ENCODE measurements at regions not wholly inside any gene's neighbourhood (a gene's known extent, or its start where the extent isn't known, plus 50 kb on each side); places are given as distances from the start of the nearest gene placed in this dataset.

DNA sequence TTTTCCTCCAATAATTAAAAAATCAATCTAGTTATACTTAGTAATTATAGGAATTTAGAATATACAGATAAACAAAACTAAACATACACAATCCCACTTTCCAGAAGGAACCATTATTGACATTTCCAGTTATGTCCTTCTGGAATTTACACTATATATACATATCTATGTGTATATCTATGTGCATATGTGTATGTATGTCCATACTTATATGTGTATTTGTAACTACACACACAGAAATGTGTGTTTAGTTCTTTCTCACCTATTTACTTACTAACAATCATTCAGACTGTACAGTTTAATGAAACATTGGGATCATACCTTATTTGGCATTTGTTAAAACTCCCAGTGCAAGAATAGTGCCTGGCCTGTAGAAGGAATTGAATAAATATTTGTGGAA lies 126.4 kb downstream of the FHIP1A start:
- CTCF ChIA-PET = no interaction called here
- Mint-ChIP-seq H3K4me3 (ENCODE audit: unreplicated experiment) (no peak overlapping the region), H3K27ac (ENCODE audit: low read depth, unreplicated experiment) (no peak overlapping the region), H3K9me3 (ENCODE audit: unreplicated experiment) (no peaks in the 10 kb centered on the region), H3K27me3 (ENCODE audit: insufficient read depth, unreplicated experiment) (no peaks in the 10 kb centered on the region), H3K36me3 (ENCODE audit: insufficient read depth, unreplicated experiment) (peaks cover 5% of the 10 kb centered on the region), H3K4me1 (ENCODE audit: insufficient read depth, unreplicated experiment) (peaks cover 32% of the 10 kb centered on the region)
- no peak for DNase-seq (ENCODE audit: unreplicated experiment)
- TF ChIP-seq, protein P1, sequence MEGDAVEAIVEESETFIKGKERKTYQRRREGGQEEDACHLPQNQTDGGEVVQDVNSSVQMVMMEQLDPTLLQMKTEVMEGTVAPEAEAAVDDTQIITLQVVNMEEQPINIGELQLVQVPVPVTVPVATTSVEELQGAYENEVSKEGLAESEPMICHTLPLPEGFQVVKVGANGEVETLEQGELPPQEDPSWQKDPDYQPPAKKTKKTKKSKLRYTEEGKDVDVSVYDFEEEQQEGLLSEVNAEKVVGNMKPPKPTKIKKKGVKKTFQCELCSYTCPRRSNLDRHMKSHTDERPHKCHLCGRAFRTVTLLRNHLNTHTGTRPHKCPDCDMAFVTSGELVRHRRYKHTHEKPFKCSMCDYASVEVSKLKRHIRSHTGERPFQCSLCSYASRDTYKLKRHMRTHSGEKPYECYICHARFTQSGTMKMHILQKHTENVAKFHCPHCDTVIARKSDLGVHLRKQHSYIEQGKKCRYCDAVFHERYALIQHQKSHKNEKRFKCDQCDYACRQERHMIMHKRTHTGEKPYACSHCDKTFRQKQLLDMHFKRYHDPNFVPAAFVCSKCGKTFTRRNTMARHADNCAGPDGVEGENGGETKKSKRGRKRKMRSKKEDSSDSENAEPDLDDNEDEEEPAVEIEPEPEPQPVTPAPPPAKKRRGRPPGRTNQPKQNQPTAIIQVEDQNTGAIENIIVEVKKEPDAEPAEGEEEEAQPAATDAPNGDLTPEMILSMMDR (IDR thresholded peaks at IDR 0.05; ENCODE audit: unreplicated experiment) = no peak
- BruUV-seq (replicated peaks) = no TSS peak
- intact Hi-C loops (cut with micrococcal nuclease) = loop anchor here (10.0 kb wide), 1 partner anchor 839 kb away; no protein-coding TSS in a partner anchor
- POLR2A ChIA-PET = no interaction called here

DNA sequence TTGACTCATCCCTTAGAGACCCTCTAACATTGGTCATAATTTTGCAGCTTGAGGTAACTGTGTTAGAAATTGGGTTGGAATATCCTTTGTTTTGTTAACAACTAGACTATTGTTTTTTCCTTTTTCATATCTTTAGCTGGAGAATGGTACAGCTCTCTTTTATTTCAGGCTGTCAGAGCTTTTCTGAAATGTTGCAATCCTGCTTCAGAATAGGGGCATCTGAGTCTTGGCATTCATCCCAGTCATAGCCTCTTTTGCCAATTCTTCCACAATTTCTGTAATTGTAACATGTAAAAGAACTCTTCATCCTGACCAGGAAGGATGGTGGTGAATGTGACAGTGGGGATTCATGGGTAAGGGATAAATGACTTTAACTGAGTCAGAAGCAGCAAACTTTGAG lies 128.7 kb downstream of the FHIP1A start:
- H3K4me1 Mint-ChIP-seq (ENCODE audit: insufficient read depth, unreplicated experiment) = peaks cover 44% of the 10 kb centered on the region
- POLR2A ChIA-PET = interaction anchor here (1.0 to 1.3 kb wide), 3 partner anchors 10 to 42 kb away, joined by 3 to 5 read pairs (median 4); no protein-coding TSS in a partner anchor
- CTCF ChIA-PET = interaction anchor here (0.7 kb wide), 2 partner anchors 16 to 188 kb away, joined by 3 read pairs; no protein-coding TSS in a partner anchor
- intact Hi-C loops (cut with micrococcal nuclease) = loop anchor here (10.0 kb wide), 1 partner anchor 837 kb away; no protein-coding TSS in a partner anchor
- H3K36me3 Mint-ChIP-seq (ENCODE audit: insufficient read depth, unreplicated experiment) = no peaks in the 10 kb centered on the region
- H3K9me3 Mint-ChIP-seq (ENCODE audit: unreplicated experiment) = no peaks in the 10 kb centered on the region
- peak overlapping the region; percentile 20 for H3K27ac Mint-ChIP-seq (ENCODE audit: low read depth, unreplicated experiment)
- TF ChIP-seq, protein P1 (IDR thresholded peaks at IDR 0.05; ENCODE audit: unreplicated experiment) = no peak
- H3K27me3 Mint-ChIP-seq (ENCODE audit: insufficient read depth, unreplicated experiment) = no peaks in the 10 kb centered on the region
- H3K4me3 Mint-ChIP-seq (ENCODE audit: unreplicated experiment) = no peak overlapping the region
- peak; percentile 59 for DNase-seq (ENCODE audit: unreplicated experiment)
- no TSS peak for BruUV-seq (replicated peaks)

DNA sequence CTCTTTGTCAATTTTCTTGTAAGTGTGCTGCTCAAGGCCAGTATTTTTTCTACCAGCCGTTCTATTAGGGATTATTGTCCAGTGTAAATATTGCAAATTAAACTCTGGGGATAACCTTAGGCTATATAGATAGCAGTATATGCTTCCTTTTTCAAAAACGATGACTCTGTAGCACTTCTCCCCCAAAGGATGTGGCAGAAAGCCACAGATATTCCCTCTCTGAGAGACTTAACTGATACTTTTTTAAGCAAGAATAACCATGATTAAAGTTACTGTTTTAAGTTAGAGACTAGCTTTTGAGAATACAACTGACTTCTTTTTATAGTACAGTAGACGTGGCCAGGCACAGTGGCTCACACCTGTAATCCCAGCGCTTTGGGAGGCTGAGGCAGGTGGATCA lies 130.0 kb downstream of the FHIP1A start:
- no TSS peak for BruUV-seq (replicated peaks)
- no peak for DNase-seq (ENCODE audit: unreplicated experiment)
- no peaks in the 10 kb centered on the region for H3K27me3 Mint-ChIP-seq (ENCODE audit: insufficient read depth, unreplicated experiment)
- no peak overlapping the region for H3K4me3 Mint-ChIP-seq (ENCODE audit: unreplicated experiment)
- intact Hi-C loops (cut with micrococcal nuclease) = loop anchor here (10.0 kb wide), 1 partner anchor 836 kb away; no protein-coding TSS in a partner anchor
- TF ChIP-seq, protein P1 (IDR thresholded peaks at IDR 0.05; ENCODE audit: unreplicated experiment) = no peak
- ChIA-PET CTCF (interaction anchor here (2.2 kb wide), 1 partner anchor 128 kb away, joined by 6 read pairs; no protein-coding TSS in a partner anchor), POLR2A (interaction anchor here (0.7 kb wide), 2 partner anchors 8 to 53 kb away, joined by 3 to 4 read pairs; no protein-coding TSS in a partner anchor)
- H3K36me3 Mint-ChIP-seq (ENCODE audit: insufficient read depth, unreplicated experiment) = no peaks in the 10 kb centered on the region
- H3K27ac Mint-ChIP-seq (ENCODE audit: low read depth, unreplicated experiment) = no peak overlapping the region
- peaks cover 42% of the 10 kb centered on the region for H3K4me1 Mint-ChIP-seq (ENCODE audit: insufficient read depth, unreplicated experiment)
- H3K9me3 Mint-ChIP-seq (ENCODE audit: unreplicated experiment) = no peaks in the 10 kb centered on the region

DNA sequence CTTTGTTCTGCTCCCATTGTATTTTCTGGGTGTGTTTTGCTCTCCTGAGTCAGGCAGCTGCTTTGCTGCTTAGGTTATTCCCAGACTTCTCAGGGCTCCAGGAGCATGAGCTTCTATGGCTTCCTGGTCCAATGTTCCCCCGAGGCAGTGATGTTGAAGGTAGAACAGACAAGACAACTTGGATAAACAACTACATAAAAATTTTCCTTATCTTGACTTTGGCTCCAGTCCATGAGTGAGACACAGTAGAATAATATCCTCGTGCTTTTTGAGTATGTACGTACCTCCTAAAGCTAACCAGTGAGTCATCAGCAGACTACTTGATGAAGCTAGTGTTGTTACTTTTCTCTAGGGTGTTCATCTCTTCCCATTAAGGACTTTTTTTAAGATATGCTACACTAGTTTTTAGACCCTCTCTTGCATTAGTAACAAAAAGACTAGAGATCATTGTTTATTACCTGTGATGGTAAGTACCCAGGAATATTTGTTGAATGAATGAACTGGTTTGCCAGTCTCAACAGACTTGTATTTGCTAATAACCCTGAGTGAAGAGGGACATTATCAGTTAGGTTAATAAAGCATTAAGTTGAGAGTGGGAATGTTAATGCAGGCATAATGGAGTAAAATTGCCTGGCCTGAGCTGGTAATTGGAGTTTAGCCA lies 131.9 kb downstream of the FHIP1A start:
- Mint-ChIP-seq H3K36me3 (ENCODE audit: insufficient read depth, unreplicated experiment) (no peaks in the 10 kb centered on the region), H3K4me3 (ENCODE audit: unreplicated experiment) (peak overlapping the region; percentile 57), H3K9me3 (ENCODE audit: unreplicated experiment) (no peaks in the 10 kb centered on the region), H3K4me1 (ENCODE audit: insufficient read depth, unreplicated experiment) (peaks cover 42% of the 10 kb centered on the region), H3K27ac (ENCODE audit: low read depth, unreplicated experiment) (peak overlapping the region; percentile 85), H3K27me3 (ENCODE audit: insufficient read depth, unreplicated experiment) (no peaks in the 10 kb centered on the region)
- ChIA-PET CTCF (interaction anchor here (0.6 to 2.2 kb wide), 9 partner anchors 12 to 394 kb away, joined by 3 to 7 read pairs (median 4); no protein-coding TSS in a partner anchor), POLR2A (interaction anchor here (0.6 to 4.7 kb wide), 46 partner anchors 12 to 815 kb away, joined by 3 to 90 read pairs (median 4); partner anchors contain the start of genes FHIP1A and SH3D19)
- intact Hi-C loops (cut with micrococcal nuclease) = loop anchor here (1.0 kb wide), 1 partner anchor 133 kb away; no protein-coding TSS in a partner anchor
- BruUV-seq (replicated peaks) = TSS peak; percentile 56
- peak; percentile 98 for DNase-seq (ENCODE audit: unreplicated experiment)
- TF ChIP-seq, protein P1 (IDR thresholded peaks at IDR 0.05; ENCODE audit: unreplicated experiment) = no peak

Data from MCF 10A (cell line).